Cardiac muscle cell (in vitro differentiated cells and primary cell): ENCODE measurements at regions not wholly inside any gene's neighbourhood (a gene's known extent, or its start where the extent isn't known, plus 50 kb on each side); places are given as distances from the start of the nearest gene placed in this dataset.

Source experiments
- DNase-seq, 2 donors: peaks; one replicate each; pipeline versions ENCODE4 v3.0.0 to v3.0.0-alpha.2; 2010 to 2017; ENCODE audit warnings: low read depth in 1 of 2, low spot score in 1 of 2
- H3K27ac ChIP-seq: fragments of 200-600 bp; sonication (generic); 2 replicates; pipeline ENCODE4 v1.5.1; 2016
- H3K27me3 ChIP-seq: fragments of 200-600 bp; sonication (generic); 2 replicates; pipeline ENCODE4 v1.6.0; 2016; ENCODE audit warnings: control low read depth
- H3K36me3 ChIP-seq: fragments of 200-600 bp; sonication (generic); 2 replicates; pipeline ENCODE4 v1.5.1; 2016; ENCODE audit warnings: control low read depth
- H3K4me1 ChIP-seq: fragments of 200-600 bp; sonication (generic); 2 replicates; pipeline ENCODE4 v1.8.1; 2017; ENCODE audit warnings: low read depth, mild to moderate bottlenecking, mixed run types
- H3K4me3 ChIP-seq: fragments of 200-600 bp; sonication (generic); 2 replicates; pipeline ENCODE4 v1.5.1; 2016; ENCODE audit warnings: mild to moderate bottlenecking
- H3K9me3 ChIP-seq: fragments of 200-600 bp; sonication (generic); 2 replicates; pipeline ENCODE4 v1.5.1; 2017; ENCODE audit warnings: low read depth, mild to moderate bottlenecking, control low read depth
- CTCF ChIP-seq: IDR thresholded peaks from 2 replicates; pipeline ENCODE4 v1.5.1; 2012; ENCODE audit warnings: low read depth, mild to moderate bottlenecking, low read length

- H3K27me3 ChIP-seq = no peaks in the 10 kb centered on the region
- TF ChIP-seq CTCF = no peak
- H3K36me3 ChIP-seq = no peaks in the 10 kb centered on the region
- no peak overlapping the region for H3K27ac ChIP-seq
- DNase-seq = no peak
- no peak overlapping the region for H3K4me3 ChIP-seq
- no peaks in the 10 kb centered on the region for H3K4me1 ChIP-seq
- no peaks in the 10 kb centered on the region for H3K9me3 ChIP-seq
Observed at GRCh38 chr6:95848717-95849116, 167.1 kb upstream of the FUT9 start.

- no peaks in the 10 kb centered on the region for H3K36me3 ChIP-seq
- no peak overlapping the region for H3K4me3 ChIP-seq
- no peak overlapping the region for H3K27ac ChIP-seq
- DNase-seq = no peak
- H3K27me3 ChIP-seq = no peaks in the 10 kb centered on the region
- H3K9me3 ChIP-seq = no peaks in the 10 kb centered on the region
- TF ChIP-seq CTCF = no peak
- H3K4me1 ChIP-seq = no peaks in the 10 kb centered on the region
Observed at GRCh38 chr6:95856876-95857364, 158.9 kb upstream of the FUT9 start.

GRCh38 chr6:95865857-95866256 lies 149.9 kb upstream of the FUT9 start:
- Histone ChIP-seq H3K4me3 (no peak overlapping the region), H3K27ac (no peak overlapping the region), H3K9me3 (no peaks in the 10 kb centered on the region), H3K4me1 (no peaks in the 10 kb centered on the region), H3K36me3 (no peaks in the 10 kb centered on the region), H3K27me3 (peaks cover 2% of the 10 kb centered on the region)
- TF ChIP-seq CTCF = no peak
- no peak for DNase-seq

- DNase-seq = peak in 1 of 2 donors; percentile 34
- H3K27ac ChIP-seq = no peak overlapping the region
- no peaks in the 10 kb centered on the region for H3K4me1 ChIP-seq
- H3K9me3 ChIP-seq = no peaks in the 10 kb centered on the region
- no peak for TF ChIP-seq CTCF
- peaks cover 2% of the 10 kb centered on the region for H3K27me3 ChIP-seq
- no peaks in the 10 kb centered on the region for H3K36me3 ChIP-seq
- H3K4me3 ChIP-seq = no peak overlapping the region
Observed at GRCh38 chr6:95866732-95867131, 149.0 kb upstream of the FUT9 start.

GRCh38 chr6:95867205-95867604 lies 148.6 kb upstream of the FUT9 start:
- Histone ChIP-seq H3K9me3 (no peaks in the 10 kb centered on the region), H3K4me3 (no peak overlapping the region), H3K27ac (no peak overlapping the region), H3K27me3 (peaks cover 2% of the 10 kb centered on the region), H3K36me3 (no peaks in the 10 kb centered on the region), H3K4me1 (no peaks in the 10 kb centered on the region)
- no peak for TF ChIP-seq CTCF
- DNase-seq = no peak

- no peak overlapping the region for H3K4me3 ChIP-seq
- no peak for TF ChIP-seq CTCF
- no peaks in the 10 kb centered on the region for H3K36me3 ChIP-seq
- H3K4me1 ChIP-seq = no peaks in the 10 kb centered on the region
- no peak overlapping the region for H3K27ac ChIP-seq
- H3K9me3 ChIP-seq = no peaks in the 10 kb centered on the region
- no peaks in the 10 kb centered on the region for H3K27me3 ChIP-seq
- DNase-seq = no peak
Observed at GRCh38 chr6:95877480-95877879, 138.3 kb upstream of the FUT9 start.
